MG63 (cell line): ENCODE measurements at regions not wholly inside any gene's neighbourhood (a gene's known extent, or its start where the extent isn't known, plus 50 kb on each side); places are given as distances from the start of the nearest gene placed in this dataset.
A peak's percentile ranks its signal among the peaks of the same experiment; 100 is the strongest.
"Not testable (repeated sequence)": the region's sequence is repeated elsewhere in the genome, so short reads cannot be mapped to it uniquely, and the experiment has no call there.

Experiments used
- DNase-seq: peaks from one replicate; pipeline ENCODE4 v3.0.0-alpha.2; 2020
- H3K27me3 ChIP-seq: fragments of 250-450 bp; sonication (Bioruptor Pico); 2 replicates; pipeline ENCODE4 v1.5.1; 2020; ENCODE audit warnings: mild to moderate bottlenecking, moderate library complexity
- H3K36me3 ChIP-seq: fragments of 250-450 bp; sonication (Bioruptor Pico); 2 replicates; pipeline ENCODE4 v1.5.1; 2020; ENCODE audit warnings: mild to moderate bottlenecking, moderate library complexity
- H3K4me3 ChIP-seq: fragments of 250-450 bp; sonication (Bioruptor Pico); 2 replicates; pipeline ENCODE4 v1.5.1; 2020; ENCODE audit warnings: mild to moderate bottlenecking, moderate library complexity
- H3K9me3 ChIP-seq: fragments of 250-450 bp; sonication (Bioruptor Pico); 2 replicates; pipeline ENCODE4 v1.5.1; 2020; ENCODE audit warnings: mild to moderate bottlenecking, moderate library complexity

GRCh38 chr7:149599636-149600206 is 102.1 kb upstream of the ZNF746 start:
- Histone ChIP-seq H3K36me3 (no peaks in the 10 kb centered on the region), H3K4me3 (no peak overlapping the region), H3K9me3 (no peaks in the 10 kb centered on the region), H3K27me3 (no peaks in the 10 kb centered on the region)
- no peak for DNase-seq

- Histone ChIP-seq H3K27me3 (no peaks in the 10 kb centered on the region), H3K9me3 (no peaks in the 10 kb centered on the region), H3K4me3 (no peak overlapping the region), H3K36me3 (no peaks in the 10 kb centered on the region)
- DNase-seq: peak; percentile 4
Observed at GRCh38 chr7:149598721-149599308, 101.2 kb upstream of the ZNF746 start.

- H3K9me3 ChIP-seq, DNase-seq, H3K27me3 ChIP-seq, H3K36me3 ChIP-seq, H3K4me3 ChIP-seq: not testable (repeated sequence)
Observed at GRCh38 chr7:149597789-149598188, 100.2 kb upstream of the ZNF746 start.

- no peaks in the 10 kb centered on the region; the same call in 1 of the 2 replicates for H3K36me3 ChIP-seq
- H3K4me3 ChIP-seq: no peak overlapping the region
- no peaks in the 10 kb centered on the region for H3K9me3 ChIP-seq
Observed at GRCh38 chr7:149595541-149595940, 97.9 kb upstream of the ZNF746 start.

GRCh38 chr7:149595078-149595477 is 97.5 kb upstream of the ZNF746 start:
- H3K36me3 ChIP-seq: no peaks in the 10 kb centered on the region; the same call in 1 of the 2 replicates
- no peak for DNase-seq

More at GRCh38 chr7:149595541-149595940, 97.9 kb upstream of the ZNF746 start:
- no peaks in the 10 kb centered on the region for H3K27me3 ChIP-seq
- no peak for DNase-seq

GRCh38 chr7:149588930-149589329 is 91.3 kb upstream of the ZNF746 start:
- H3K9me3 ChIP-seq: no peaks in the 10 kb centered on the region
- DNase-seq: no peak
- no peak overlapping the region for H3K4me3 ChIP-seq
- H3K27me3 ChIP-seq: no peaks in the 10 kb centered on the region
- peaks cover 8% of the 10 kb centered on the region for H3K36me3 ChIP-seq

More at GRCh38 chr7:149595078-149595477, 97.5 kb upstream of the ZNF746 start:
- Histone ChIP-seq H3K4me3 (no peak overlapping the region), H3K9me3 (no peaks in the 10 kb centered on the region), H3K27me3 (no peaks in the 10 kb centered on the region)

GRCh38 chr7:149586646-149587645 is 89.3 kb upstream of the ZNF746 start:
- H3K27me3 ChIP-seq: no peaks in the 10 kb centered on the region
- peaks cover 16% of the 10 kb centered on the region for H3K36me3 ChIP-seq
- DNase-seq: no peak
- H3K9me3 ChIP-seq: no peaks in the 10 kb centered on the region
- H3K4me3 ChIP-seq: no peak overlapping the region

GRCh38 chr7:149584530-149584929 is 86.9 kb upstream of the ZNF746 start:
- no peak overlapping the region for H3K4me3 ChIP-seq
- no peaks in the 10 kb centered on the region for H3K27me3 ChIP-seq
- no peak for DNase-seq
- H3K9me3 ChIP-seq: no peaks in the 10 kb centered on the region; the same call in 1 of the 2 replicates
- peaks cover 26% of the 10 kb centered on the region for H3K36me3 ChIP-seq

- no peak overlapping the region for H3K4me3 ChIP-seq
- peaks cover 26% of the 10 kb centered on the region for H3K36me3 ChIP-seq
- H3K27me3 ChIP-seq: no peaks in the 10 kb centered on the region
- no peaks in the 10 kb centered on the region; the same call in 1 of the 2 replicates for H3K9me3 ChIP-seq
- DNase-seq: no peak
Observed at GRCh38 chr7:149584009-149584408, 86.4 kb upstream of the ZNF746 start.

GRCh38 chr7:149580328-149580727 is 82.7 kb upstream of the ZNF746 start:
- no peaks in the 10 kb centered on the region for H3K27me3 ChIP-seq
- peaks cover 18% of the 10 kb centered on the region for H3K36me3 ChIP-seq
- no peak overlapping the region for H3K4me3 ChIP-seq
- peaks cover 3% of the 10 kb centered on the region for H3K9me3 ChIP-seq
- DNase-seq: no peak

- not testable (repeated sequence) for H3K4me3 ChIP-seq, DNase-seq, H3K27me3 ChIP-seq, H3K9me3 ChIP-seq
- H3K36me3 ChIP-seq: peaks cover 18% of the 10 kb centered on the region
Observed at GRCh38 chr7:149579365-149579764, 81.8 kb upstream of the ZNF746 start.

- not testable (repeated sequence) for H3K36me3 ChIP-seq, DNase-seq, H3K27me3 ChIP-seq, H3K4me3 ChIP-seq, H3K9me3 ChIP-seq
Observed at GRCh38 chr7:149574428-149574827, 76.8 kb upstream of the ZNF746 start.

- Histone ChIP-seq H3K9me3 (peaks cover 6% of the 10 kb centered on the region), H3K36me3 (peaks cover 7% of the 10 kb centered on the region; the same call in 1 of the 2 replicates), H3K27me3 (no peaks in the 10 kb centered on the region), H3K4me3 (no peak overlapping the region)
- DNase-seq: no peak
Observed at GRCh38 chr7:149573519-149573918, 75.9 kb upstream of the ZNF746 start.

- H3K9me3 ChIP-seq, H3K36me3 ChIP-seq, H3K27me3 ChIP-seq, DNase-seq, H3K4me3 ChIP-seq: not testable (repeated sequence)
Observed at GRCh38 chr7:149572920-149573319, 75.3 kb upstream of the ZNF746 start.

GRCh38 chr7:149570784-149571183 is 73.2 kb upstream of the ZNF746 start:
- DNase-seq: no peak
- H3K27me3 ChIP-seq: no peaks in the 10 kb centered on the region
- peaks cover 3% of the 10 kb centered on the region for H3K9me3 ChIP-seq
- peaks cover 12% of the 10 kb centered on the region for H3K36me3 ChIP-seq
- H3K4me3 ChIP-seq: no peak overlapping the region

- H3K4me3 ChIP-seq: no peak overlapping the region
- no peak for DNase-seq
- H3K9me3 ChIP-seq: peaks cover 3% of the 10 kb centered on the region
- H3K36me3 ChIP-seq: peaks cover 12% of the 10 kb centered on the region
- no peaks in the 10 kb centered on the region for H3K27me3 ChIP-seq
Observed at GRCh38 chr7:149569726-149570422, 72.3 kb upstream of the ZNF746 start.
